ENCODE measurements at regions not wholly inside any gene's neighbourhood (a gene's known extent, or its start where the extent isn't known, plus 50 kb on each side); places are given as distances from the start of the nearest gene placed in this dataset.
"Not testable (repeated sequence)": the region's sequence is repeated elsewhere in the genome, so short reads cannot be mapped to it uniquely, and the experiment has no call there.

DNA sequence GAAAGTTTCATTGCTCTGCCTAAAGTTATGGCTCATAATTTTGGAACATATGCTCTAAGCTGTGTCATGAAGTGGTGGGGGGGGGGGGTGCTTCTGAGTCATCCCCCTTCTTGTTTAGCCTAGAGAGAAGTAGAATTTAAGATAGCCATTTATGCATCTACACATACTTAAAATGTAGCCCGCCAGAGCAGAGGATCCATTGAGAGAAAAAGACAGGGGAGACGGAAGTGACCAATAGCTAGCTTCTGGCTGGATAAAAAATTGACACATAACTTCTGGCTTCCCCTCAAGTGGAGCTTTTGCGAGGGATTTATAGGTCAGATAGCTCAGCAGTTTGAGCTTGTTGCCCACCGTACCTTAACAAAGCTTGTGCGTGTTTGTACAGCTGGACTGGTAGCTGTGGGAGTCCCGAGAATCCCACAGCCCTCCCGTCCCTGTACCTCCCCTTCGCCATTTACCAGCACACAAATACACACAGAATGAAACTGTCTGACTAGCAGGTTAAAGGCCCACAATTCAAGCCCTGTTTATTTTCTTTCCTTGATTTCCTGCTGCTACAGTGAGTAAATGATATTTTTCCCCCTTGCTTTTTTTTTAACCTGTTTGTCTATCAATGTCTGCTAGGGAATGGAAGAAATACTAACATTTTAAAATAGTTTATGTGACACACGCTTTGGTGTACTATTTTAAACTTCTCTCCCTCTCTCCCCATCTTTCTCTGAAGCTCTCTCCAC, 232.6 kb upstream of the FERD3L start:
- no peak for DNase-seq (ENCODE audit: low read depth, low spot score)

DNA sequence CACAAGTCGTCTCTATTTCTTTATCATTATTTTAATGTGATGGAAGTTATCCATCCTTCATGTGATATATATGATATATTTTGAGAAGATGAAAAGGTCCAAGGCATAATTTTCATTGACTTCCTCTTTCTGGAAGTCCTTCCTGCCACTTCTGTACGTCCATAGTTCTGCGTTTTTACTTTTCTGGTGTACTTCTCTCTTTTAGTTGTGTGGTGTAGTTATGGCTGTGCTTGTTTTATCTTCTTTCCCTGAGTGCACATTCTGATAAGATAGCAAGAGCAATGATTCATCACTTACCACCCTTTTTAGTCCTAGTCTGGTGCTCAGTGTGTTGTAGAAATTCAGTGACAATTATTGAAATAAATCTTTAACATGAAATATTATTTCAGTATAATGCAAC, 231.3 kb upstream of the FERD3L start:
- no peak for DNase-seq (ENCODE audit: low read depth, low spot score)

- no peak for DNase-seq (ENCODE audit: low read depth, low spot score)
Observed at GRCh38 chr7:19375976-19376375, 230.8 kb upstream of the FERD3L start.

GRCh38 chr7:19373334-19373733, 228.1 kb upstream of the FERD3L start:
- DNase-seq (ENCODE audit: low read depth, low spot score), result no peak

- DNase-seq (ENCODE audit: low read depth, low spot score), result no peak
Observed at GRCh38 chr7:19369806-19370205, 224.6 kb upstream of the FERD3L start.

DNA sequence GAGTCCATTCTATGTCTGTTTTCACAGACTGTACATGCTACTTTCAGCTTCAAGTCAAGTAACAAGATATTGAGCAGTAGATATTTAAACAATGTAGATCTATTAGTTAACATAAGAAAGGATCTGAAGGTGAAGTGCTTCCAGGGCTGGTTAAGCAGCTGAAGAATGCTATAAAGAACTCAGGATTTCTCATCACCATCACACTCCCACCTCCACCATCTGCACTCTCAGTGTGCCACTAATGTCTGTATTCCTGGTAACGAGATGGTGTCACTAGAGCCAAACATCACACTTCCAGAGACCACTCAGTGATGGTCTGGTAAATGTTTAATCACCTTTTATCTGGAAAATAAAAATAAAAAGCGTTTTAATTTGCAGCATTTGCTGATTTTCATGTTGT, 224.0 kb upstream of the FERD3L start:
- peak; percentile 15 for DNase-seq (ENCODE audit: low read depth, low spot score)

DNA sequence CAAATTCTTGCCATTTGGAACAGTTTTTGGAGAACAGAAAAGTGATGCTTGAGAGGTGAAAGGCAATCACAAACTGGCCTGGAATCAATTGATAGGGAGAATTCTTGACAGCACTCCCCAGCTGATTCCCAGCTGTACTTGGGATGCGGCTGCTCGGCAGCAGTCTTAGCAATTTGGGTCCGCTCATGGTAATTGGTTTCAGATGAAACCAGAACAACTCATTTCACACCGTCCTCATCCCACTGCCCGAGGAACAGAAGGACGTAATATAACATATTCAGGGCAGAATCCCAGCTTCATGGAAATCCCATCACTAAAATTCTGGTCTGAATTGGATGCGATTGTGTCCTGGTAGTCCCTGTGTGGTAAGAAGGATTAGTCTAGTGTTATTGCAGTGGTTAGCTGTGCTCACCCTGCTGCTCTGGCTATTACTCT, 223.3 kb upstream of the FERD3L start:
- DNase-seq (ENCODE audit: low read depth, low spot score), result no peak

DNA sequence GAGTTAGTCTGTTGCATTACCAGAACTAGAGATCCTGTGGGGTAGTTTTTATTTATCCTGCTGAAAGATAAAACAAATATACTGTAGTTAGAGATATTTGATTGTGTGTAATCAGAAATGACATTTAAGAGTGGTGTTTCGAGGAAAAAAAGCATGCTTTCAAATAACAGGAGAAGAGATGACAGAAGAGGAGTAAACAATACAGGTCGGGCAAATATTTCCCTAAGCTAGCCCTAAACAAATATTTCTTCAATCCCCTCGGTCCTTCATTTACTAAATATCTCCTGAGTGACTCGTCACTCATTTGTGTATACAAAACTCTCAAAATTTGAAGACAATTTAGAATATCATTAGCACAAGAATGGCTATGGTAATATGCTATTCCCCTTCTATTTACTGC, 219.7 kb upstream of the FERD3L start:
- no peak for DNase-seq (ENCODE audit: low read depth, low spot score)

GRCh38 chr7:19362099-19362498, 216.9 kb upstream of the FERD3L start:
- DNase-seq (ENCODE audit: low read depth, low spot score), result no peak

DNA sequence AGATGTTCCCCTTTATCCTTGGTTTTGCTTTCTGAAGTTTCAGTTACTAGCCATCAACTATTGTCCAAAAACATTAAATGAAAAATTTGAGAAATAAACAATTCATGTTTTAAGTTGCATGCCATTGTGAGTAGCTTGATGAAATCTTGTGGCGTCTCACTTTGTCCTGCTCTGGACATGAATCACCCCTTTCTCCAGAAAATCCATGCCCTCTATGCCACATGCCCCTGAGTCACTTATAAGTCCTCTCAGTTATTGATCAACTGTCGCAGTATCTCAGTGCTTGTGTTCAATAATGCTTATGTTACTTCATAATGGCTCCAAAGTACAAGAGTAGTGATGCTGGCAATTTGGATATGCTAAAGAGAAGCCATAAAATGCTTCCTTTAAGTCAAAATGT, 208.0 kb upstream of the FERD3L start:
- DNase-seq (ENCODE audit: low read depth, low spot score), result no peak

DNA sequence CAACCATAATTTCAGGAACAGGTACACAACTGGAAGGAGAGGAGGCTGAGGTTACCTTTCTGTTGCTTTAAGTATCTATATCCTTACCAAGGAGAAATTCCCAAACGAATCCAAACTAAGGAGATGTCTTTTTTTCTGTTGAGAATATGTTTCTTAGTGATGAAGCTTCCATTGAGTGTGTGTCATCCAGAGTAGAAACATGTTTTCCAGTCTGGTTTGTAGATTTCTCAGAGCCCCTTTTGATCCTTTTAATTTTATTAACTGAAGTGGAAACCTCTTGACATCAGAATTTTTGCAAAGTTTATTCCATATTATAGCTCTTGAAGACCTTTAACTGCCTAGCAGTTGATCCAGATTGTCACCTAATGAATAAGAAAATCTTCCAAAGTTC, 207.1 kb upstream of the FERD3L start:
- DNase-seq (ENCODE audit: low read depth, low spot score), result no peak

- no peak for DNase-seq (ENCODE audit: low read depth, low spot score)
Observed at GRCh38 chr7:19351341-19352304, 206.4 kb upstream of the FERD3L start.

GRCh38 chr7:19339512-19339911, 194.3 kb upstream of the FERD3L start:
- DNase-seq (ENCODE audit: low read depth, low spot score), result no peak

DNA sequence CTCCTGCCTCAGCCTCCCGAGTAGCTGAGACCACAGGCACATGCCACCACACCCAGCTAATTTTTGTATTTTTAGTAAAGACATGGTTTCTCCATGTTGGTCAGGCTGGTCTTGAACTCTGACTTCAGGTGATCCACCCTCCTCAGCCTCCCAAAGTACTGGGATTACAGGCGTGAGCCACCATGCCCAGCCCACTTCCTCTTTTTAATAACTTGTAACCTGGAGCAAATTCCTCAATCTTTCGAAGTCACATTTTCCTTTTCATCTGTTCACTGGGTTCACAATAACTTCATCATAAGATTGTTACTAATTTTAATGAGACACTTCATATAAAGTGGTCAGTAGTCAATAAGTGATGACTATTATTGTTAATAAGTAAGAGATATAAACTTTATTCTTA, 193.3 kb upstream of the FERD3L start:
- DNase-seq (ENCODE audit: low read depth, low spot score), result not testable (repeated sequence)

DNA sequence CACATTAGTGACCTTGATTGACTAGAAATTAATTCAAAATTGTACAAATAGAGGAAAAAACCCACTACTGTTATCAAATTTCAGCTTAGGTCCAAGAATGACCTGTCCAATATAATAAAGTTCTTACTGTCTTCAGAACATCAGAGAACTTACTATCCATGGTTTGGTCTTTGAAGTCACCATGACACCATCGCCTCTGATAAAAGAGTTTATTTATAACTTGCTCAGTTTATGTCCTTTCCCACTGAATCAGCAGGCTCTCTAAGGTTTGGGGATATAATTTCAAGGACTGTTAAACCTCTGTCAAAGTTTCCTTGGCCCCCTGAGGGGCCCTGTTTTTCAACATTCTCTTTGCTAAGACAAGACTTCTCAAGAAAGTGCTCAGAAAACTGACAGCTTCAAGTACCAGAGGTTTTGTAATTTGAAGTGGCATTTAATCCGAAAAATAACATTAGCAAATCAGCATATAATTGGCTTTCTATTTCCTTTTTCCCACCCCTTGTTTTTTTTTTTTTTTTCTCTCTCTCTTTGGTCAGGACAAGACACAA, 191.7 kb upstream of the FERD3L start:
- DNase-seq (ENCODE audit: low read depth, low spot score), result no peak

DNA sequence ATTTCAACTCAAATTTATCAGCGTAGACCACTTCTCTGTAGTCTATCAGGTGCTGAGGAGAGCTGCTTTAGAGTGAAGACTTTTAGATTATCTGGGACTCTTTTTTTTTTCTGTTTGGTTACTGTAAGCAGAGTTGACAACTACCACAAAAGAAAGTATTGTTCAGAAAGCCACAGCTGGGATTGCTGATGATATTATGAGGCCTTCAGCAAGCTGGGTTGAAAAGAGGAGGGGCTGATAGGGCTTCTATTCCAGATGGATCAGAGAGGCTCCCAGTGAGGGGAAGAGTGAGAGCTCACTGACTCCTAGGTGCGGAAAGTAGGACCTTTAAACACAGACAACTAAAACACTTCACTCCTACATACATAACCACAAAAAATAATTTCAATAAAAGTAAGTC, 188.5 kb upstream of the FERD3L start:
- no peak for DNase-seq (ENCODE audit: low read depth, low spot score)

DNA sequence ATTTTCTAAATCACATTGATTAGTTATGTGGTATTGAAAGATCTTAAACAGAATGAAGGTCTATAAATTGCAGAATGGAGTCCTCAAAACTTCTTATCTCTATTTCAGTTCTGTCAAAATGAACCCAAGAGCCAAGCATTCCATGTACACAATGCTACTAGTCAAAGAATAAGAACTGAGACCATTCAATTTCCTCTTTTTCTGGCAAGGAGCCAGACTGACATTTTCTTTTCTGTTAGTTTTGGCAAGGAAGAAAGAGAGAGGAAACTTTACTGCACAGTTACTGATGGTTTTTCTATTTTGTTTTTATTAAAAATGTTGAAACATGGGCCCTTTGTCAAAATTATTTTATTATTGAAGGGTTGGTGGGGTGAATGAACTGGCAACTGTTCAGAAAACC, 181.8 kb upstream of the FERD3L start:
- no peak for DNase-seq (ENCODE audit: low read depth, low spot score)

DNA sequence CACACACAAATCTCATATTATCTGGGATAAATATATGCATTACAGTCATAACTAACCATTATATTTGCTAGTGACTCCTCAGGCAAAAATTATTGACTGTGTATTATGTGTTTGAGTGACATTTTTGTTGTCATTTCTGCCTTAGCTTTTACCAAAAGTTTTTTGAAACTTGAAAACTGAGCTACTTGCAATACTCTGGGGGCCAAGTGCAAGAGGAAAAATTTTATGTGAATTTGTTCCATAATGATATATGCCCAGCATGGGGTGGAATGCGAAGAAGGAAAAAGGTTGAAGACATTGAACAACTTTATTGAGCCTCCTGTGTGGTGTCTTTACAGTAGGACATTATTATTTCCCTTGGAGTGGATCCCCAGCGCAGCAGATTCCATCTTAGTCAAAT, 176.8 kb upstream of the FERD3L start:
- DNase-seq (ENCODE audit: low read depth, low spot score), result no peak

GRCh38 chr7:19318287-19318686, 173.1 kb upstream of the FERD3L start:
- DNase-seq (ENCODE audit: low read depth, low spot score), result no peak

DNA sequence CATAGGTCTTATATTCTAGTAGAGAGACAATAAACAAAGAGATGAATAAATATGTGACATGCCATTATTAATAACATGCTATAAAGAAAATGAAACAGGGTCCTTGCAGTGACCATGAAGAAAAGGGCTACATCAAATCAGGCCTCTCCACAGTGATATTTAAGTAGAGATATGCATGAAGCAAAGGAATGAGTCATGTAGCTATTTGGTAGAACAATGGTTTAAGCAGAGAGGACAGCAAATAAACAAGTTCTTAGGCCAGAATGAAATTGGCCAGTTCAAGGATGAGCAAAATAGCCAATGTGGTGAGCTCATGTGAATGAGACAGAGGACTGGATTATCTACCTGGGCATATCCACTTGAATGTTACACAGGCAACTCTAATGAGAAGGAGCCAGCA, 172.2 kb upstream of the FERD3L start:
- DNase-seq (ENCODE audit: low read depth, low spot score), result no peak

DNA sequence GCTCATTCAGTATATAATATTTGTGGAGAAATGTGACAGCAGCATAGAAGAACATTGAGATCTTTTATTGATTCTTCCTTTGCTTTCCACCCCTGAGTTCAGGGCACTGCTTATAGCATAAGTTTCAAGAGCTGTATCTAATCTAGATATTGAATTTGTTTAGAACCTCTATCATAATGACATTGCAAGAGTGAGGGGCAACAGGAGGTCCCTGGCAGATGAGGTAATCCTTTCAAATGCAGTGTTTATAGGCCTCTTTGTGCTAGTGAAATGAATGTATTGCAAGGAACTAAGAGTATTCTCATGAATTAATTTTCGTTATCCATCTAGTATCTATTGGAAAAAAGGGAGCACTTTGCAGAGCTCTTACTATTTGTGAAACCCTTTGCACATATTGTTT, 167.2 kb upstream of the FERD3L start:
- DNase-seq (ENCODE audit: low read depth, low spot score), result no peak

- DNase-seq (ENCODE audit: low read depth, low spot score), result no peak
Observed at GRCh38 chr7:19307554-19307953, 162.3 kb upstream of the FERD3L start.

- no peak for DNase-seq (ENCODE audit: low read depth, low spot score)
Observed at GRCh38 chr7:19305698-19306097, 160.5 kb upstream of the FERD3L start.

Data from iPS DF 19.7 (cell line).